H1 (cell line): ENCODE measurements at regions not wholly inside any gene's neighbourhood (a gene's known extent, or its start where the extent isn't known, plus 50 kb on each side); places are given as distances from the start of the nearest gene placed in this dataset.

Source experiments
- CTCF ChIP-seq, 3 experiments: IDR thresholded peaks; 1 replicate in 2 of 3; 2 replicates in 1 of 3; pipeline versions ENCODE4 v1.5.1 to v1.6.1; 2011; ENCODE audit warnings: low read length in 3 of 3, mild to moderate bottlenecking in 3 of 3, inconsistent platforms in 2 of 3, low read depth in 1 of 3, moderate library complexity in 1 of 3; ENCODE audit not compliant: insufficient read depth in 1 of 3; ENCODE audit errors: control extremely low read depth in 1 of 3
- JUND ChIP-seq: IDR thresholded peaks from 2 replicates; pipeline ENCODE4 v1.6.1; 2011; ENCODE audit warnings: mild to moderate bottlenecking, improper control_type of control experiment, low read length
- RAD21 ChIP-seq, 2 experiments: IDR thresholded peaks in 1 of 2; conservative IDR thresholded peaks in 1 of 2; 2 replicates each; pipeline ENCODE4 v1.6.1; 2011; ENCODE audit warnings: low read depth in 2 of 2, low read length in 2 of 2, improper control_type of control experiment in 1 of 2, inconsistent platforms in 1 of 2, mild to moderate bottlenecking in 1 of 2, moderate library complexity in 1 of 2
- SIN3A ChIP-seq, 2 experiments: IDR thresholded peaks in 1 of 2; conservative IDR thresholded peaks in 1 of 2; 2 replicates each; pipeline ENCODE4 v1.6.1; 2011 to 2012; ENCODE audit warnings: low read length in 2 of 2, improper control_type of control experiment in 1 of 2, low read depth in 1 of 2, mild to moderate bottlenecking in 1 of 2
- SIX5 ChIP-seq: IDR thresholded peaks from 2 replicates; pipeline ENCODE4 v1.6.1; 2011; ENCODE audit warnings: mild to moderate bottlenecking, low read depth, low read length
- USF2 ChIP-seq: IDR thresholded peaks from 2 replicates; pipeline ENCODE4 v1.6.1; 2011; ENCODE audit warnings: low read length, improper control_type of control experiment

GRCh38 chrX:33336783-33337182 lies 125.4 kb upstream of the DMD start (continued):
- TF ChIP-seq CTCF (IDR thresholded peaks at IDR 0.05; ENCODE audit: control extremely low read depth in 1 of 3, insufficient read depth in 1 of 3, low read depth in 1 of 3, low read length in 3 of 3) (peak in 2 of 3 experiments; percentile 9 to 28; a peak in 2 of 4 replicates), SIX5 (no peak), USF2 (no peak), SIN3A (conservative IDR thresholded peaks at IDR 0.05 in 1 of 2, IDR thresholded peaks at IDR 0.05 in 1 of 2; ENCODE audit: low read depth in 1 of 2, low read length in 2 of 2) (no peak), RAD21 (IDR thresholded peaks at IDR 0.05 in 1 of 2, conservative IDR thresholded peaks at IDR 0.05 in 1 of 2; ENCODE audit: low read depth in 2 of 2, low read length in 2 of 2) (peak; percentile 50 to 55), JUND (no peak)
